ENCODE measurements at regions not wholly inside any gene's neighbourhood (a gene's known extent, or its start where the extent isn't known, plus 50 kb on each side); places are given as distances from the start of the nearest gene placed in this dataset.

- H3K36me3 ChIP-seq (ENCODE audit: insufficient read depth, low read length): no peaks in the 10 kb centered on the region
- no peak overlapping the region for H3K4me3 ChIP-seq (ENCODE audit: low read length)
- no peak overlapping the region for H3K27ac ChIP-seq (ENCODE audit: low read depth, low read length)
- H3K4me1 ChIP-seq (ENCODE audit: insufficient read depth, low read length): no peaks in the 10 kb centered on the region
- H3K27me3 ChIP-seq (ENCODE audit: insufficient read depth, low read length): no peaks in the 10 kb centered on the region
- 71% methylated on average over 6 of the region's 6 CpGs for WGBS
- peaks cover 16% of the 10 kb centered on the region; the same call in 1 of the 2 replicates for H3K9me3 ChIP-seq (ENCODE audit: insufficient read depth, low read depth, low read length)
- no peak overlapping the region for H3K9ac ChIP-seq (ENCODE audit: low read depth, low read length)
Observed at GRCh38 chr21:19130379-19131028, 726.9 kb upstream of the TMPRSS15 start.

DNA sequence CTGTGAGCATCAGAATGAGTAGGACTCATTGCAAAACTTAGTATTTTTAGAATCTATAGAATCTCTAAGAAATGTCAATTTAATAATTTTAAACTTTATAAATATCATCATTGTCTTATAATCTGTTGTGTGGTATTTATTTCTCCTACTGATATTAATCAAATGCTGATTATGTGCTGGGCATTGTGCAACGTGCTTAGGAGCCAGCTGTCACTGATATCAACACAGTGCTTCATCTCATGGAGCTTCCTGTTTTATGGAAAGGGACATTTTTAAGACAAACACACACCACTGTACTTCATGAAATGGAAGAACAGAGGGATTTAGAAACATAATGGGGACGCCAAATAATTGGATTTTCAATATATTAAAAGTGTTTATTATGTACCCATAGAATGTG is 737.9 kb upstream of the TMPRSS15 start:
- Histone ChIP-seq H3K4me1 (ENCODE audit: insufficient read depth, low read length) (no peaks in the 10 kb centered on the region), H3K9me3 (ENCODE audit: insufficient read depth, low read depth, low read length) (no peaks in the 10 kb centered on the region), H3K9ac (ENCODE audit: low read depth, low read length) (no peak overlapping the region), H3K4me3 (ENCODE audit: low read length) (no peak overlapping the region), H3K27me3 (ENCODE audit: insufficient read depth, low read length) (no peaks in the 10 kb centered on the region), H3K36me3 (ENCODE audit: insufficient read depth, low read length) (no peaks in the 10 kb centered on the region), H3K27ac (ENCODE audit: low read depth, low read length) (no peak overlapping the region)
- WGBS: no CpG with 5 or more reads among the region's 2 CpGs

DNA sequence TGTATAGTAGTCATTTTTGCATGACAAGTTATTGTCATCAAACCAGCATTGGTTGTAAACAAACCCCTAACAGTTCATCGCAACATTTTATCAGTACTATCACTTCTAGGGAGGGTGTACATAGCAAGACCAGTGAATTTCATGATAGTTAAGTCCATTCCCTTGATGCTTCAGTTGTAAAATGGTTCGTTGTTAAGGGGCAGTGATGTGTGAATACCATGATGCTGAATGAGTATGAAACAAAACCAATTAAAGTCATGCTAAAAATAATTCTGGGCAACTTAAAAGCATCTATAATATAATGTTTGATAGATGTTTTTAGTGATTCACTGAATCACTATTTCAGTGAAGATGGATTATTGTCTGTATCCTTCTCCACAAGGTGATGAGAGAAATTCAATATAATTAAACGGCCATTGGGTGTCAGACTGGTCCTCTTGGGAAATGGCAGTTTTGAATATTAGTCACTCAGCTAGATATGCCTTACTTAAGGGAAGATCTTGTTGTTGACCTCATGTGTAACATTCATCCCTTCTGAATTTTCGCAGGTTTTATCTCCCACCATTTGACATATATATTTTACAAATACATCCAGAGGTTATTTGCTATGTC is 742.2 kb upstream of the TMPRSS15 start:
- no peaks in the 10 kb centered on the region for H3K4me1 ChIP-seq (ENCODE audit: insufficient read depth, low read length)
- no peaks in the 10 kb centered on the region for H3K9me3 ChIP-seq (ENCODE audit: insufficient read depth, low read depth, low read length)
- no peak overlapping the region for H3K27ac ChIP-seq (ENCODE audit: low read depth, low read length)
- no peak overlapping the region for H3K4me3 ChIP-seq (ENCODE audit: low read length)
- 89% methylated on average over 3 of the region's 4 CpGs for WGBS
- no peaks in the 10 kb centered on the region for H3K27me3 ChIP-seq (ENCODE audit: insufficient read depth, low read length)
- no peaks in the 10 kb centered on the region for H3K36me3 ChIP-seq (ENCODE audit: insufficient read depth, low read length)
- no peak overlapping the region for H3K9ac ChIP-seq (ENCODE audit: low read depth, low read length)

DNA sequence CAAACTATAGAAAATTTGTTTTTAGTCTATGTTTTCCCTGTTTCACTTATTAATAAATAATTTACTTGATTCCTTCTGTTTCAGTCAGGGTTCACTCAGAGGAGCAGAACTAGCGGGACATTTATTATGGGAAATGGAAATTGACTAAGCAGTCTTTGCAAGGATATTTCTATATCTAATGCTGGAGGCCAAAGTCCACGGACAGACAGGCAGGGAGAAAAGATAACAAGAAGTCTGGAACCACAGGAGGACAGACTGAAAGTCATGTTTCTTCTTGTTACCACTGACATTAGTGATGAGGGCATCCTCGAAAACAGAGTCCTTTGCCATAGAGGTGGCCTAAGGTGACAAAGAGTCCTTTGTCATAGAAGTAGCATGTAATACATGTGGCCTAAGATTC is 744.5 kb upstream of the TMPRSS15 start:
- Histone ChIP-seq H3K27me3 (ENCODE audit: insufficient read depth, low read length) (no peaks in the 10 kb centered on the region), H3K9me3 (ENCODE audit: insufficient read depth, low read depth, low read length) (no peaks in the 10 kb centered on the region), H3K27ac (ENCODE audit: low read depth, low read length) (no peak overlapping the region), H3K4me3 (ENCODE audit: low read length) (no peak overlapping the region), H3K4me1 (ENCODE audit: insufficient read depth, low read length) (no peaks in the 10 kb centered on the region), H3K36me3 (ENCODE audit: insufficient read depth, low read length) (no peaks in the 10 kb centered on the region), H3K9ac (ENCODE audit: low read depth, low read length) (no peak overlapping the region)
- 92% methylated on average over 3 of the region's 3 CpGs for WGBS

DNA sequence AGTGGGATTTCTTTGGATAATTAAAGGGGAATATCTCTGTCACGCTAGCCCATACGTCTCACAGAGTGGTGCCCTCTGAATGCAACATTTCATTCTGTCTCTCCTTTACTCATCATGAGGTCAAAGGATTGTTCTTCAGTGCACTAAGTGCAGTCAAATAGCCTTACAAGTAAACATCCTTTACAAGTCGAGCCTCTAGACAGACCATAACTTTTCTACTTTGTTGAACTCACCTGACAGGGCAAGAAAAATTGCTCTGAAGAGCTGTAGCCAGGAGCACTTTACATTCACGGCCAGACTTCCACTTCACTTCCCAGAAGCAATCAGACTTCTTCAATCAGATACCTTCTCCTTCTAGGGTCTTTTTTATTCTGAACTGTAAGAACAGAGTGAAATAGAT is 768.0 kb upstream of the TMPRSS15 start:
- no peaks in the 10 kb centered on the region for H3K27me3 ChIP-seq (ENCODE audit: insufficient read depth, low read length)
- 87% methylated on average over 4 of the region's 4 CpGs for WGBS
- no peaks in the 10 kb centered on the region for H3K9me3 ChIP-seq (ENCODE audit: insufficient read depth, low read depth, low read length)
- no peaks in the 10 kb centered on the region for H3K36me3 ChIP-seq (ENCODE audit: insufficient read depth, low read length)
- no peak overlapping the region for H3K4me3 ChIP-seq (ENCODE audit: low read length)
- H3K4me1 ChIP-seq (ENCODE audit: insufficient read depth, low read length): 0 out of 2 replicates have a peak, but pooled peaks cover under 1% of the 10 kb centered on the region
- H3K9ac ChIP-seq (ENCODE audit: low read depth, low read length): no peak overlapping the region
- H3K27ac ChIP-seq (ENCODE audit: low read depth, low read length): no peak overlapping the region

DNA sequence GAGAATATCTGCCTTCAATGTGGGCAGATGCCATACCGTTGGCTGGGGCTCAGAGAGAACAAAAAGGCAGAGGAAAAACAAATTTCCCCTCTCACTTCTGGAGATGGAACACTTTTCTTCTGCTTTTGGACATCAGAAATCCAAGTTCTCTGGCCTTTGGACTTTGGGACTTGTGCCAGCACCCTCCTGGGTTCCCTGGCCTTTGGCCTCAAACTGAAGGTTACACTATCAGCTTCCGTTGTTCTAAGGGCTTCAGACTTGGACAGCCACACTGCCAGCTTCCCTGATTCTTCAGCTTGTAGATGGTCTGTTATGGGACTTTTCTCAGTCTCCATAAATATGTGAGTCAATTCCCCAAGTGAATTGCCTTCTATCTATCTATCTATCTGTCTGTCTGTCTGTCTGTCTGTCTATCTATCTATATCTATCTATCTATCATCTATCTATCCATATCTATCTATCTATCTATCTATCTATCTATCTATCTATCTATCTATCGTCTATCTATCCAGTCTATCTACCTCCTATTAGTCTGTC is 778.1 kb upstream of the TMPRSS15 start:
- Histone ChIP-seq H3K4me1 (ENCODE audit: insufficient read depth, low read length) (0 out of 2 replicates have a peak, but pooled peaks cover 1% of the 10 kb centered on the region), H3K4me3 (ENCODE audit: low read length) (no peak overlapping the region), H3K9ac (ENCODE audit: low read depth, low read length) (no peak overlapping the region), H3K9me3 (ENCODE audit: insufficient read depth, low read depth, low read length) (no peaks in the 10 kb centered on the region), H3K27me3 (ENCODE audit: insufficient read depth, low read length) (no peaks in the 10 kb centered on the region), H3K27ac (ENCODE audit: low read depth, low read length) (no peak overlapping the region), H3K36me3 (ENCODE audit: insufficient read depth, low read length) (no peaks in the 10 kb centered on the region)
- 86% methylated on average over 3 of the region's 3 CpGs for WGBS

- 88% methylated on average over 4 of the region's 4 CpGs for WGBS
- H3K9ac ChIP-seq (ENCODE audit: low read depth, low read length): no peak overlapping the region
- H3K9me3 ChIP-seq (ENCODE audit: insufficient read depth, low read depth, low read length): no peaks in the 10 kb centered on the region
- no peaks in the 10 kb centered on the region for H3K36me3 ChIP-seq (ENCODE audit: insufficient read depth, low read length)
- peaks cover 19% of the 10 kb centered on the region; the same call in 1 of the 2 replicates for H3K4me1 ChIP-seq (ENCODE audit: insufficient read depth, low read length)
- no peaks in the 10 kb centered on the region for H3K27me3 ChIP-seq (ENCODE audit: insufficient read depth, low read length)
- H3K27ac ChIP-seq (ENCODE audit: low read depth, low read length): no peak overlapping the region; the same call in 1 of the 2 replicates
- H3K4me3 ChIP-seq (ENCODE audit: low read length): no peak overlapping the region
Observed at GRCh38 chr21:19197950-19198349, 794.4 kb upstream of the TMPRSS15 start.

- Histone ChIP-seq H3K27ac (ENCODE audit: low read depth, low read length) (peak overlapping the region; percentile 3; the same call in 1 of the 2 replicates), H3K9me3 (ENCODE audit: insufficient read depth, low read depth, low read length) (no peaks in the 10 kb centered on the region), H3K4me3 (ENCODE audit: low read length) (no peak overlapping the region), H3K27me3 (ENCODE audit: insufficient read depth, low read length) (no peaks in the 10 kb centered on the region), H3K36me3 (ENCODE audit: insufficient read depth, low read length) (no peaks in the 10 kb centered on the region), H3K9ac (ENCODE audit: low read depth, low read length) (no peak overlapping the region), H3K4me1 (ENCODE audit: insufficient read depth, low read length) (peaks cover 19% of the 10 kb centered on the region; the same call in 1 of the 2 replicates)
- 90% methylated on average over 3 of the region's 3 CpGs for WGBS
Observed at GRCh38 chr21:19198801-19199200, 795.2 kb upstream of the TMPRSS15 start.

DNA sequence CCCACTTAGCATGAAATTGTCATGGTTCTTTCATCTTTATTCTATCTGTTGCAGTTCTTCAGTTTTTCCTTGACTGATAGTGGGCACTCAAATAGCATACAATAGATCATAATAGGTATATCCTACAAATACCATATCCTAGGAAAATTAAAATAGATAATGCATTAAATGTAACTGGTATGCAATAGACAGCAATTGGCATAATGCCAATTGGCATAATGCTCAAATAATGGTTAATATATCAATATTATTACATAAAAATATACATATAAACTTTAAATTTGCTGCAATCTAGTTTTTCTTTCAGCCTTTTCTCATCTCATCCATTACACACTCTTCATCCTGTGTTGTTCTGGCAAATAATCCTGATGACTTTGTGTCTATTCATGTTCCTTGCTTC is 814.6 kb upstream of the TMPRSS15 start:
- H3K9ac ChIP-seq (ENCODE audit: low read depth, low read length): no peak overlapping the region
- no peak overlapping the region for H3K27ac ChIP-seq (ENCODE audit: low read depth, low read length)
- H3K9me3 ChIP-seq (ENCODE audit: insufficient read depth, low read depth, low read length): no peaks in the 10 kb centered on the region
- no peaks in the 10 kb centered on the region for H3K36me3 ChIP-seq (ENCODE audit: insufficient read depth, low read length)
- no peak overlapping the region for H3K4me3 ChIP-seq (ENCODE audit: low read length)
- no peaks in the 10 kb centered on the region for H3K27me3 ChIP-seq (ENCODE audit: insufficient read depth, low read length)
- H3K4me1 ChIP-seq (ENCODE audit: insufficient read depth, low read length): no peaks in the 10 kb centered on the region

GRCh38 chr21:19224090-19224489 is 820.5 kb upstream of the TMPRSS15 start:
- Histone ChIP-seq H3K27me3 (ENCODE audit: insufficient read depth, low read length) (no peaks in the 10 kb centered on the region), H3K4me3 (ENCODE audit: low read length) (no peak overlapping the region), H3K36me3 (ENCODE audit: insufficient read depth, low read length) (no peaks in the 10 kb centered on the region), H3K27ac (ENCODE audit: low read depth, low read length) (no peak overlapping the region), H3K9ac (ENCODE audit: low read depth, low read length) (no peak overlapping the region), H3K4me1 (ENCODE audit: insufficient read depth, low read length) (no peaks in the 10 kb centered on the region), H3K9me3 (ENCODE audit: insufficient read depth, low read depth, low read length) (no peaks in the 10 kb centered on the region)
- 92% methylated on average over 12 of the region's 12 CpGs for WGBS

- no peak overlapping the region for H3K27ac ChIP-seq (ENCODE audit: low read depth, low read length)
- no peaks in the 10 kb centered on the region for H3K4me1 ChIP-seq (ENCODE audit: insufficient read depth, low read length)
- H3K9me3 ChIP-seq (ENCODE audit: insufficient read depth, low read depth, low read length): no peaks in the 10 kb centered on the region
- H3K27me3 ChIP-seq (ENCODE audit: insufficient read depth, low read length): no peaks in the 10 kb centered on the region
- WGBS: 91% methylated on average over 1 of the region's 1 CpG
- no peak overlapping the region for H3K4me3 ChIP-seq (ENCODE audit: low read length)
- no peak overlapping the region for H3K9ac ChIP-seq (ENCODE audit: low read depth, low read length)
- H3K36me3 ChIP-seq (ENCODE audit: insufficient read depth, low read length): no peaks in the 10 kb centered on the region
Observed at GRCh38 chr21:19228226-19228625, 824.6 kb upstream of the TMPRSS15 start.

Measured in HUES64 (cell line).